ENCODE measurements at regions not wholly inside any gene's neighbourhood (a gene's known extent, or its start where the extent isn't known, plus 50 kb on each side); places are given as distances from the start of the nearest gene placed in this dataset.
A peak's percentile ranks its signal among the peaks of the same experiment; 100 is the strongest.

GRCh38 chr1:239829535-239829934 lies 262.1 kb upstream of the FMN2 start:
- no peak for DNase-seq (ENCODE audit: low read depth)

GRCh38 chr1:239831577-239832355 lies 259.9 kb upstream of the FMN2 start:
- DNase-seq (ENCODE audit: low read depth): no peak

GRCh38 chr1:239833723-239834122 lies 258.0 kb upstream of the FMN2 start:
- no peak for DNase-seq (ENCODE audit: low read depth)

DNA sequence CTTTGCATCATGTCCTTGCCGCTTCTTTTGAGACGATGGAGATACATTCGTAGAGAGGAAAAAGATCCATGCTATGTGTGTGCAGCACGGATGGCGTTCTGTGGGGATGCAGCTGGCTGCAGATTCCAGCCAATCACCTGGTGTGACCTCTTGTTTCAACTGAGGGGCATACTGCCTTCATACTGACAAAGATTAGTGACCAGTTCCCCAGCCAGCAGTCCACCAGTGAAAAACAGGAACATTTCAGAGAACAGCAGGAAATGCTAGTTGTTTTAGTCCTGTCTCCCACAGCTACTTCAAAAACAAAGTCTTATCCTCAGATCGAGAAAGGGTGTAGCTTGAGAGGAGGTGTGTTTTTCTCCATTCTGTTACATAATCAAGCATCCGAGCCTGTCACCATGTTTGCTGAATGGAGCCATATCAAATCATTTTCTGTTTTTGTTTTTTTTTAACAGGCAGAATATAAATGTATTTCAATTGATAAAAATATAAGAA lies 255.7 kb upstream of the FMN2 start:
- no peak for DNase-seq (ENCODE audit: low read depth)

DNA sequence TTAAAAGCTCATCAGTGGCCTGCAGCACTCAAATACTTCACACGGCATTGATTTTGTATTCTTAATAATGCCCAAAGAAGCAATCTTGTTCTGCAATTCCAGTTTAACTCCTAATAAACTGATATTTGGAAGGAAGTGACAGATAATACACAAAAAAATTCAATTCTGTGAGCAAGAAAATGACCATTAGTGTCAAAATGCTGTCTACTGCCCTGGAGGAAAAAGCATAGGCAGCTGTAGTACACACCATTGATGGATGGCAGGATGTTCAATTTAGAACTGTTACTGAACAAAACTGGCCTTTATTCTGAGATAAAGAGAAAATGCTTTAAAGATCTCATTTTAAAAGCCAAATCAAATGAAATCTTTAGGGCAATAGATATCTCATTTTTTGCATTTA lies 251.3 kb upstream of the FMN2 start:
- DNase-seq (ENCODE audit: low read depth): no peak

DNA sequence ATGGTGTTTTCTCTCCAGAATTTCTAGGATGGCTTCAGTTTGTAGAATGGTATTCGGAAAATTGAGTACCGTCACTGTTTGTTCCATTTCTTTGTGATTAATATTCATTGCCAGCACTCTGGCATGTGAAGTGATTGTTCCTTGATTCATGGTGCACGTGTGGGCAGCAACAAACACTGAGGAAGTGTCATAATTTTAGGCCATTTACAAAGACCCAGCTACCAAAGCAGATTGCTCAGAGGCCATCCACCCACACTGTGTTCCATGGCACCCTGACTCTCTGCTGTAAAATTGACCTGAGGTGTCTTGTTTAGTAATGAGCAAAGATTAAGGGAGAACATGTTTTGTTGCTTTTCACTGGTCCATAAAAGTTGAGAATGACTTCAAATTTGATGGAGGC lies 250.9 kb upstream of the FMN2 start:
- DNase-seq (ENCODE audit: low read depth): no peak

- no peak for DNase-seq (ENCODE audit: low read depth)
Measured at GRCh38 chr1:239841631-239842030, 250.1 kb upstream of the FMN2 start.

GRCh38 chr1:239843541-239843940 lies 248.1 kb upstream of the FMN2 start:
- no peak for DNase-seq (ENCODE audit: low read depth)

GRCh38 chr1:239844833-239845232 lies 246.8 kb upstream of the FMN2 start:
- no peak for DNase-seq (ENCODE audit: low read depth)

DNA sequence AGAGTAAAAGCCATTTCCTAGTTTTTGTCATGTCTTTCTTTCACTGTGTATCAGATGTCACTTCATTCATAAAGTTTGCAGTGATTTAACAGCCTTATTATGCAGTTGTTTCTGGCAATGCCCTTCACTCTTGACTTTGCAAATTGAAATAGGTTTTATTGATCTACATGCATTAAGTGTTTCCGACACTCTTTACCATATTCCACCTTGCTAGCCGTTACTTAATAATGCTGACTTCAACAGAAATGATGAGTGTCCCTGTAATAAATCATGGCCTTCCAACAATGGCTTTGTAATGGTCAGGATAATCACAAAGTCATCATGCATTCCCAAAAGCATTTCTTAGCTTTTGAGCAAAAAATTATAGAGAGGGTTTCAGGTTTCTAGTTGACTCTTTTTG lies 236.8 kb upstream of the FMN2 start:
- DNase-seq (ENCODE audit: low read depth): no peak

GRCh38 chr1:239856067-239856466 lies 235.6 kb upstream of the FMN2 start:
- no peak for DNase-seq (ENCODE audit: low read depth)

DNA sequence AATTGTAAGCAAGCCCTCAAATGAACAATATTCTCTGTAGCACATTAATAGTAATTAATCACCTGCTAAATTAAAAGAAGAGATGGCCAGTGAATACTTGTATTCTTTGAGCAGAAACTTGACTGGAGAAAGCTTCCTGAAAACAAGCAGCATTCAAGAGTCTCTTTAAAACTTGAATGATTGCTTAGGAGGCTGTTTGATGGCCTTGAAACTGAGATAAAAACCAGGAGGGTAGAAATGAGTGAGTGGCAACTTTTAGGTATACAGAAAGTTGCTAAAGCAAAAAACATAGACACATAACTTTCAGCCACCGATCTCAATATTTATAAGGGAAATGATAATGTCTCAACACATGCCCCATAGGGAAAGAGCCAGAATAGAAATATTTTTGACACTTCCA lies 234.8 kb upstream of the FMN2 start:
- no peak for DNase-seq (ENCODE audit: low read depth)

DNA sequence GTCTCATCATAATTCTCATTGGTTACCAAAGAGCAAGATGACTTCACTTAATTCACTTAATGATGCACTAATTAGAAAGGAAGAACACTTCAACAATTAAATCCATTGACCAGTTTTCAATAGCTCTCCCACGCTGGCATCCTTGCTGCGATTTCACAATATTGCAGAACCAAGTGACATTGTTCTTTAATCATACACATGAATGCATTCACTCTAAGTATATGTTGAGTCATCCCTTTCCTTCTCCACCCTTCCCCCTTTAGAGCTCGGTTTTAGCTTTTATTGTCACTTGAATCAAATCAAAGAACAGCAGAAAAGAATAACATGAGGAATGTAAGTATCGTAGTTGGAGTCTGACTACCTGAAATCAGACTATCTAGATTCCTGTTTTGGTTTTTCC lies 233.6 kb upstream of the FMN2 start:
- DNase-seq (ENCODE audit: low read depth): peak; percentile 71

GRCh38 chr1:239858529-239858928 lies 233.2 kb upstream of the FMN2 start:
- DNase-seq (ENCODE audit: low read depth): no peak

- no peak for DNase-seq (ENCODE audit: low read depth)
Measured at GRCh38 chr1:239861985-239862384, 229.7 kb upstream of the FMN2 start.

DNA sequence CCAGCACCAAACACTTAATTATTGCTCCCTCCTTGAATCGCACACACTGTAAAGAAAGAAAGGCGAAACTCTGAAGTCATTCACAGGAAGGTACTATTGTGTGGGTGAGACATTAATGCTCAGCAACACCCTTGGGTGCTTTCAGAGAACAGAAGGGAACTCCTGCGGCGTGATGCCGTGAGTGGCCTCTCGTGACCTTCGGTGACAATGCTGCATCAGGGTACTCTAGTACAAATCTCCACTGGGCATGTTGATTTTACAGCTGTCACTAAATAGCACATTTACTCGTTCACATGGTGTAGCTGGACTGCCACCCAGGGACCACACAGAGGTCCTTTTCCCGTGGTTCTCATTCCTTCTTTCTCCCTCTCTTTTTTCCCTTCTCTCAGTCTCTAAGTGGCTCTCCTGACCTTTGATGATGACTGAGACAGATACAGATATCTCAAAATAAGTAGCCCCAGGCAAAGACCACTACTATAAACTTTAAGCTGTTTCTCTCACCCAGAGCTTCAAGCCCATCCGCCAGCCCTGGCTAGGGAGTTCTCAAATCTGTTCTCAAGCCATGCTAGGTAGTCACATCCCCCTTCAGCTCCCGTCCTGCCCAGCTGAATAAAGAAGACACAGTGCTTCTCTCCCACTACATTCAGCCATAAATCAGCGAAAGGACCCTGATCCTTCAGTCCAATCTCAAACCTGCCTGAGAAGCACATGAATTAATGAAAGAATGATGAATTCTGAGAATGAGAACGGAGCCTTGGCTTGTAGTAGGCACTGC lies 223.4 kb upstream of the FMN2 start:
- DNase-seq (ENCODE audit: low read depth): no peak

- DNase-seq (ENCODE audit: low read depth): no peak
Measured at GRCh38 chr1:239870194-239870593, 221.5 kb upstream of the FMN2 start.

DNA sequence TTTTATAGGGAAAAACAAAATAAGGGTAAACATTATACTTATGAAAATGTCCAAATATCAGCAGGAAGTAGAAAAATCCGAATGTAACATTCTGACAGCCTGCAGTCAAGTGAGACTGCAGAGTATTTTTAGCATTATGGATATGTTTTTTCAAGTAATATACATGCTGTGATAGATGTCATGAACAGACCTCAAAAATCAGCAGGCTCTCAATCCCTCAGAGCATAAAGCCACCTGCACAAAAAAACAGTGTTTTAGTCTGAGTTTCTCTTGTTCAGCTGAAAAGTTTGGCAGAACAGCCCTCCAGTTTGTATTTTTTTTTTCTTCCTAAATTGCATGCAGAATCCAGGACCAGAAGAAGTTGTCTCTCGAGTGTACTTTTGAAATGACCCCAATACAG lies 219.1 kb upstream of the FMN2 start:
- DNase-seq (ENCODE audit: low read depth): no peak

DNA sequence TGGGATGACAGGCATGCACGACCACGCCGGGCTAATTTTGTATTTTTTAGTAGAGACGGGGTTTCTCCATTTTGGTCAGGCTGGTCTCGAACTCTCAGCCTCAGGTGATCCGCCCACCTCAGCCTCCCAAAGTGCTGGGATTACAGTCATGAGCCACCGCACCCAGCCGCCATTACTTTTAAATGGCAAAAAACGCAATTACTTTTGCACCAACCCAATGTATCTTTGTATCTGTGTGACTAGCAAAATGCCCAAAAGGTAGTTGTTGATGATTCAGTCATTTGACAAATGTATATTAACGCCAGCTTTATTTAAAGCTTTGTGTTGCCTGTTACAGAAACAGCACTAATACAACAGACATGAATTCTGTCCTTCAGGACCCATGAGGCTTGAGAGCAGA lies 216.9 kb upstream of the FMN2 start:
- DNase-seq (ENCODE audit: low read depth): no peak

DNA sequence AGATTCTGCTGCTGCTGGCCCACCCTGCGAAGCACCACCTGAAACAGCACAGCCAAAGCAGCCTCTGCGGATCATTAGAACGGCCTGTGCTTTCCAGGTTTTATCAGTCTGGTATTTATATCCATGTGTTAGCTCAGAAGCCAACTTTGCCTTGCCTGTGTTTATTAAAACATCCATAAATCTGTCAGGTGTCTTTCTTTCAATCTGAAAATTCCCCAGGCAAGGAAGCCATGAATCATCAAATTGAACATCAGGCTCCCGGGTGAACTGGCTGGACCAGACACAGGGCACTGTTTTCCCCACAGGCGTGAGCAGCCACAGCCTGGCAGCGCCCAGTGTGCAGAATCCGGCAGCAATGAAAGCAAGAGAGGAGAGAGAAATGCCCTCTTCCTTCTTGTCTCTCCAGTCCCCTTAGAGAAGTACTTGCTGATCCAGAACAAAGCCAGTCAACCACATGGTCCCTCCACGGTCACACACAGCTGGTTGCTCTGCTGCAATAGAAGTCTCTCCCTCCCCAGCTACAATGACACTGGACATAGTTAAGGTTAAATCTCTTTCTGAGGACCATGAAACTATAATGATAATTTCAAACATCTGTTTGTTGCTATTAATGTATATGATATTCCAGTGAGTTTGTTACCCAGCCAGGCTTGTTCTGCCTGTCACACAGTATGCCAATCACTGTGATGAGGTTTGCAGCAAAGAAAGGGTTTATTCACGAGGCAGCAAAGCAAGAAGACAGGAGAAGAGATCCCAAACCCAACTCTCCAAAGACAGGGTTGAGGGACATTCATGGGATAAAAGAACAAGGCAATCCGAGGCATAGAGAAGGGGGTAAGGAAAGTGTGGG lies 212.1 kb upstream of the FMN2 start:
- DNase-seq (ENCODE audit: low read depth): no peak

GRCh38 chr1:239882967-239883366 lies 208.7 kb upstream of the FMN2 start:
- no peak for DNase-seq (ENCODE audit: low read depth)

DNA sequence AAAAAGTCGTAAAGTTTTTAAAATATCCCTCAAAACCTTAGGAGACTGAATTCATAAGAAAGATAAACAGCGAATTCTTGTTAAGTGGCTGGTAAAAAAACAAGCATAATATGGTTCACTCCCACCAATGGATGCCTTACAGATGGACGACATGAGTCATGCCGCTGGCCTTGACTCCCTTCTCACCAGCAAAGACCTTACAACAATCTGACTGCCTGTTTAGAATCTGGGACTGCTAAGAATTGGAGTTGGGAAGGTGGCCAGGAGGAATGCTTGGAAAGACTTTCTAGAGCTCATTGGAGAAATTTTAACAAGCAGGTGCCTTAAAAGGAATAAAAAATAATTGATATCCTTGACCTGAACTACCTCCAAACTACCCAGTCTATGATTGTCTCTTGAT lies 206.9 kb upstream of the FMN2 start:
- DNase-seq (ENCODE audit: low read depth): peak; percentile 21

GRCh38 chr1:239886266-239886665 lies 205.4 kb upstream of the FMN2 start:
- DNase-seq (ENCODE audit: low read depth): no peak
